Smooth muscle cell (in vitro differentiated cells): ENCODE measurements at regions not wholly inside any gene's neighbourhood (a gene's known extent, or its start where the extent isn't known, plus 50 kb on each side); places are given as distances from the start of the nearest gene placed in this dataset.

Experiments
- DNase-seq: peaks from one replicate; lab custom pipeline; 2025; ENCODE audit not compliant: unreplicated experiment; lab: John Stamatoyannopoulos, UW
- H2AFZ ChIP-seq: fragments of 200-600 bp; sonication (generic); 2 replicates; pipeline ENCODE4 v1.6.0; 2016; ENCODE audit warnings: antibody characterized with exemption, low read depth, mild to moderate bottlenecking
- H3F3A ChIP-seq: fragments of 200-600 bp; sonication (generic); 2 replicates; pipeline ENCODE4 v1.6.0; 2017; ENCODE audit warnings: antibody characterized with exemption, low read depth
- H3K27ac ChIP-seq: fragments of 200-600 bp; sonication (generic); 2 replicates; pipeline ENCODE4 v1.5.1; 2016; ENCODE audit warnings: low read depth, mild to moderate bottlenecking
- H3K27me3 ChIP-seq: fragments of 200-600 bp; sonication (generic); 2 replicates; pipeline ENCODE4 v1.6.1; 2016; ENCODE audit warnings: low read depth, mild to moderate bottlenecking
- H3K36me3 ChIP-seq: fragments of 200-600 bp; sonication (generic); 2 replicates; pipeline ENCODE4 v1.5.1; 2016; ENCODE audit warnings: low read depth
- H3K4me1 ChIP-seq: fragments of 200-600 bp; sonication (generic); 2 replicates; pipeline ENCODE4 v1.5.1; 2016; ENCODE audit warnings: low read depth
- H3K4me2 ChIP-seq: fragments of 200-600 bp; sonication (generic); 2 replicates; pipeline ENCODE4 v1.6.0; 2016; ENCODE audit warnings: mild to moderate bottlenecking
- H3K4me3 ChIP-seq: fragments of 200-600 bp; sonication (generic); 2 replicates; pipeline ENCODE4 v1.5.1; 2016; ENCODE audit warnings: mild to moderate bottlenecking
- H3K79me2 ChIP-seq: fragments of 200-600 bp; sonication (generic); 2 replicates; pipeline ENCODE4 v1.6.0; 2016; ENCODE audit warnings: low read depth, mild to moderate bottlenecking
- H3K9ac ChIP-seq: fragments of 200-600 bp; sonication (generic); 2 replicates; pipeline ENCODE4 v1.6.0; 2016; ENCODE audit warnings: low read depth
- H3K9me3 ChIP-seq: fragments of 200-600 bp; sonication (generic); replicated peaks from 2 replicates; pipeline ENCODE4 v1.5.1; 2016; ENCODE audit warnings: low read depth
- H4K20me1 ChIP-seq: fragments of 200-600 bp; sonication (generic); 2 replicates; pipeline ENCODE4 v1.6.0; 2016; ENCODE audit warnings: low read depth
- whole genome bisulfite sequencing: methylation state at CpG from one replicate; pipeline ENCODE4 v1.1.7; 2016; ENCODE audit warnings: low lambda C conversion rate; 5-methylcytosine and 5-hydroxymethylcytosine counted together
- TF ChIP-seq, protein P1 (sequence below): fragments of 200-600 bp; sonication (generic); IDR thresholded peaks from 2 replicates; pipeline ENCODE4 v1.5.1; 2017; ENCODE audit warnings: borderline replicate concordance, mild to moderate bottlenecking, antibody characterized with exemption; ENCODE audit not compliant: insufficient read depth, poor library complexity, severe bottlenecking

DNA sequence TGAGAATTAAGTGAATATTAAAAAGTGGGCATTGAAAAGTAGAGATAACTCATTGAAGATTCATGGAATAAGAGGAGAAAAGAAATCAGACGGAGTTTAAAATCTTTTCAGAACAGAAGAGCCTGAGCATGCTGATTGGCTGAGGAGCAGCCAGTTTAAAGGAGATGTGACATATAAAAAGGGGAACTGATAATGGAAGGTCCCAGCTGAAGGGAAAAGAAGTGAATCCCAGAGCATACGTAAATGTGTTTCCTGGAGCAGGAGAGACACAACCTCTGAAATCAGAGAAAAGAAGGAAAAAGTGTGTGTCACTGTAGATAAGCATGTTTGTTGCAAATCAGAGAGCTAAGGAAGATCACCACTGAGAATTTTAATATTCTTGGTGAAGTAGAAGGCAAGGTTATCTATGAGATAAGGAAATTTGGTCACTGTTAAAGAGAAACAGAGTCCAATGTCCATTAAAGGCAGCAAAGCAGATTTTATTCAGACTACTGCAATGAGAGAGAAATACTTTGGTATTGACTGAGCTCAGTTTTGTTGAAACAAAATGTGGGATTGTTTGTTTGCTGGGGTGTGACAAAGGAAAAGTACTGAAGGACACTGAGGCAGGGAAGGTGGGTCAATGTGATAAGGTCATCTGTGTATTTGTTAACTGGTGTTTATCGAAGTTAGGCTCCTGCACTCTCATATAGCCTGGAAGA is 84.6 kb upstream of the WDR72 start:
- no peak overlapping the region for H3K27ac ChIP-seq
- WGBS = 66% methylated on average over 3 of the region's 3 CpGs

DNA sequence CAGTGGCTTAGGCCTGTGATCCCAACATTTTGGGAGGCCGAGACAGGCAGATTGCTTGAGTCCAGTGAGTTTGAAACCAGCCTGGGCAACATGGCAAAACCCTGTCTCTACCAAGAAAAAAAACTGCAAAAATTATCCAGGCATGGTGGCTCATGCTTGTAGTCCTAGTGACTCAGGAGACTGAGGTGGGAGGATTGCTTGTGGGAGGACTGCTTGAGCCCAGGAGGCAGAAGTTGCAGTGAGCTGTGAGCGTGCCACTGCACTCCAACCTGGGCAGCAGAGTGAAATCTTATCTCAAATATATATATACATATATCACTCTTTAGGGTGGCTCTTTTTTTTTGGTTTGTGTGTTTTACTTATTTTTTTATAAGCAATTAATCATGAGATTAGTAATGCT is 83.7 kb upstream of the WDR72 start:
- Histone ChIP-seq H3K79me2 (no peaks in the 10 kb centered on the region), H3K36me3 (no peaks in the 10 kb centered on the region), H2AFZ (no peak overlapping the region), H3K4me2 (no peak overlapping the region), H3K9me3 (no peaks in the 10 kb centered on the region), H4K20me1 (no peaks in the 10 kb centered on the region), H3K4me3 (no peak overlapping the region), H3F3A (no peaks in the 10 kb centered on the region), H3K4me1 (no peaks in the 10 kb centered on the region), H3K27ac (no peak overlapping the region), H3K9ac (no peak overlapping the region), H3K27me3 (no peaks in the 10 kb centered on the region)
- WGBS = 85% methylated on average over 2 of the region's 2 CpGs
- no peak for DNase-seq
- TF ChIP-seq, protein P1, sequence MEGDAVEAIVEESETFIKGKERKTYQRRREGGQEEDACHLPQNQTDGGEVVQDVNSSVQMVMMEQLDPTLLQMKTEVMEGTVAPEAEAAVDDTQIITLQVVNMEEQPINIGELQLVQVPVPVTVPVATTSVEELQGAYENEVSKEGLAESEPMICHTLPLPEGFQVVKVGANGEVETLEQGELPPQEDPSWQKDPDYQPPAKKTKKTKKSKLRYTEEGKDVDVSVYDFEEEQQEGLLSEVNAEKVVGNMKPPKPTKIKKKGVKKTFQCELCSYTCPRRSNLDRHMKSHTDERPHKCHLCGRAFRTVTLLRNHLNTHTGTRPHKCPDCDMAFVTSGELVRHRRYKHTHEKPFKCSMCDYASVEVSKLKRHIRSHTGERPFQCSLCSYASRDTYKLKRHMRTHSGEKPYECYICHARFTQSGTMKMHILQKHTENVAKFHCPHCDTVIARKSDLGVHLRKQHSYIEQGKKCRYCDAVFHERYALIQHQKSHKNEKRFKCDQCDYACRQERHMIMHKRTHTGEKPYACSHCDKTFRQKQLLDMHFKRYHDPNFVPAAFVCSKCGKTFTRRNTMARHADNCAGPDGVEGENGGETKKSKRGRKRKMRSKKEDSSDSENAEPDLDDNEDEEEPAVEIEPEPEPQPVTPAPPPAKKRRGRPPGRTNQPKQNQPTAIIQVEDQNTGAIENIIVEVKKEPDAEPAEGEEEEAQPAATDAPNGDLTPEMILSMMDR = no peak

More for the DNA sequence above, 84.6 kb upstream of the WDR72 start:
- TF ChIP-seq, protein P1 = no peak
- Histone ChIP-seq H3K27me3 (no peaks in the 10 kb centered on the region), H2AFZ (no peak overlapping the region), H3K9ac (no peak overlapping the region), H3K4me2 (no peak overlapping the region), H3K79me2 (no peaks in the 10 kb centered on the region), H3K4me1 (no peaks in the 10 kb centered on the region), H4K20me1 (no peaks in the 10 kb centered on the region), H3F3A (no peaks in the 10 kb centered on the region), H3K9me3 (no peaks in the 10 kb centered on the region), H3K4me3 (no peak overlapping the region), H3K36me3 (no peaks in the 10 kb centered on the region)
- no peak for DNase-seq

DNA sequence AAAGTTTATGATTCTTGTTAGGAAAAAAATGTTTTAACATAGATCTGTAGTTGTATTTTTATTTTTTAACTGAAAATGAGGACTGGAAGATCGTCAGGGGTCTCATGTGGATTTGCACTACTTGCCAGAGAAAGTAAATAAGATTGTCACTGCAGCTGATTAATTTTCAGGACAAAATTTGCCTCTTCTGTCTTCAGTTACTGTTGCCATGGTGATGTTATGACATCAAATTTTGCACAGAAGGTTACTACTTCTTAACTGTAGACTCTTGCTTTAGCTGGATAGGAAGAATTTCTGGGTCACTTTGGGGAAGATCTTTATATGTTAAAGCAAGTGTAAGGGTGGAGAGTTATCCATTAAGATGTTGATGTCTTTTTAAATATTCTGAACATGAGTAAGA is 82.2 kb upstream of the WDR72 start:
- no peak for DNase-seq
- no peaks in the 10 kb centered on the region for H3K36me3 ChIP-seq
- H3K4me3 ChIP-seq = no peak overlapping the region
- H3K4me2 ChIP-seq = no peak overlapping the region
- no peaks in the 10 kb centered on the region for H3F3A ChIP-seq
- no peak overlapping the region for H3K27ac ChIP-seq
- no peaks in the 10 kb centered on the region for H3K79me2 ChIP-seq
- 4% methylated on average over 1 of the region's 1 CpG for WGBS
- H3K9me3 ChIP-seq = no peaks in the 10 kb centered on the region
- H3K27me3 ChIP-seq = no peaks in the 10 kb centered on the region
- H3K4me1 ChIP-seq = no peaks in the 10 kb centered on the region
- no peak overlapping the region for H3K9ac ChIP-seq
- H4K20me1 ChIP-seq = no peaks in the 10 kb centered on the region
- TF ChIP-seq, protein P1 = no peak
- H2AFZ ChIP-seq = no peak overlapping the region

DNA sequence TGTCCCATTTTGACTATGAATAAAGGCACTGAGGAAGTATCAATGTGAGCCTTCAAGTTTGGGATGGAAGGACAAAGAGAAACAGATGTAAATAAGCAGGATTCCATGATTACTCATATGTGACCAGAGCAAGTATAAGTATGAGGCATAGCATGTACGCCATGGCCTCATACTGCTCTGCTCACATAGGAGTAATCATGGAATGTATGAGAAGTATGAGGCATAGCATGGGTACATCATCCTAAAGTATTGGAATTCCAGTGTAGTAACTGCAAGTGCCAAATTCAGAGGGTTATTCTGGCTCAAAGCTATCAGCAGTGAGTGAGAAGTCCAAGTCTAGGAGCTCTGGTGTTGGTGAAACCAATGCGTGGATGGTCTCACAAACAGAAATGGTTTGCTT is 81.2 kb upstream of the WDR72 start:
- Histone ChIP-seq H3K9ac (no peak overlapping the region), H3K27me3 (no peaks in the 10 kb centered on the region), H3K36me3 (no peaks in the 10 kb centered on the region), H2AFZ (no peak overlapping the region), H3K27ac (no peak overlapping the region), H3F3A (no peaks in the 10 kb centered on the region), H3K79me2 (no peaks in the 10 kb centered on the region), H3K9me3 (no peaks in the 10 kb centered on the region), H3K4me1 (no peaks in the 10 kb centered on the region), H3K4me3 (no peak overlapping the region), H3K4me2 (no peak overlapping the region), H4K20me1 (no peaks in the 10 kb centered on the region)
- WGBS = 95% methylated on average over 2 of the region's 2 CpGs
- TF ChIP-seq, protein P1 = no peak
- DNase-seq = no peak
